ENCODE measurements at regions not wholly inside any gene's neighbourhood (a gene's known extent, or its start where the extent isn't known, plus 50 kb on each side); places are given as distances from the start of the nearest gene placed in this dataset.

GRCh38 chr4:147310312-147310711 lies 170.6 kb upstream of the EDNRA start:
- Mint-ChIP-seq H3K4me3 (ENCODE audit: unreplicated experiment) (no peak overlapping the region), H3K27ac (ENCODE audit: unreplicated experiment) (no peak overlapping the region), H3K9me3 (ENCODE audit: unreplicated experiment) (no peaks in the 10 kb centered on the region), H3K27me3 (ENCODE audit: unreplicated experiment) (peaks cover 1% of the 10 kb centered on the region), H3K4me1 (ENCODE audit: unreplicated experiment) (no peaks in the 10 kb centered on the region), H3K36me3 (ENCODE audit: low read depth, unreplicated experiment) (no peaks in the 10 kb centered on the region)
- TF ChIP-seq CTCF (IDR thresholded peaks at IDR 0.05; ENCODE audit: unreplicated experiment): no peak
- DNase-seq (ENCODE audit: low spot score): no peak

GRCh38 chr4:147311956-147312355 lies 168.9 kb upstream of the EDNRA start:
- H3K4me3 Mint-ChIP-seq (ENCODE audit: unreplicated experiment): no peak overlapping the region
- no peak for DNase-seq (ENCODE audit: low spot score)
- no peak for TF ChIP-seq CTCF (IDR thresholded peaks at IDR 0.05; ENCODE audit: unreplicated experiment)
- H3K4me1 Mint-ChIP-seq (ENCODE audit: unreplicated experiment): no peaks in the 10 kb centered on the region
- H3K9me3 Mint-ChIP-seq (ENCODE audit: unreplicated experiment): no peaks in the 10 kb centered on the region
- no peak overlapping the region for H3K27ac Mint-ChIP-seq (ENCODE audit: unreplicated experiment)
- H3K27me3 Mint-ChIP-seq (ENCODE audit: unreplicated experiment): peaks cover 1% of the 10 kb centered on the region
- no peaks in the 10 kb centered on the region for H3K36me3 Mint-ChIP-seq (ENCODE audit: low read depth, unreplicated experiment)

GRCh38 chr4:147312376-147313046 lies 168.4 kb upstream of the EDNRA start:
- no peak for TF ChIP-seq CTCF (IDR thresholded peaks at IDR 0.05; ENCODE audit: unreplicated experiment)
- no peak overlapping the region for H3K27ac Mint-ChIP-seq (ENCODE audit: unreplicated experiment)
- no peak overlapping the region for H3K4me3 Mint-ChIP-seq (ENCODE audit: unreplicated experiment)
- H3K27me3 Mint-ChIP-seq (ENCODE audit: unreplicated experiment): peaks cover 1% of the 10 kb centered on the region
- H3K9me3 Mint-ChIP-seq (ENCODE audit: unreplicated experiment): no peaks in the 10 kb centered on the region
- no peaks in the 10 kb centered on the region for H3K4me1 Mint-ChIP-seq (ENCODE audit: unreplicated experiment)
- DNase-seq (ENCODE audit: low spot score): no peak
- H3K36me3 Mint-ChIP-seq (ENCODE audit: low read depth, unreplicated experiment): no peaks in the 10 kb centered on the region

- no peaks in the 10 kb centered on the region for H3K4me1 Mint-ChIP-seq (ENCODE audit: unreplicated experiment)
- no peaks in the 10 kb centered on the region for H3K36me3 Mint-ChIP-seq (ENCODE audit: low read depth, unreplicated experiment)
- H3K27ac Mint-ChIP-seq (ENCODE audit: unreplicated experiment): no peak overlapping the region
- H3K9me3 Mint-ChIP-seq (ENCODE audit: unreplicated experiment): no peaks in the 10 kb centered on the region
- H3K4me3 Mint-ChIP-seq (ENCODE audit: unreplicated experiment): no peak overlapping the region
- DNase-seq (ENCODE audit: low spot score): no peak
- TF ChIP-seq CTCF (IDR thresholded peaks at IDR 0.05; ENCODE audit: unreplicated experiment): no peak
- H3K27me3 Mint-ChIP-seq (ENCODE audit: unreplicated experiment): peaks cover 1% of the 10 kb centered on the region
Observed at GRCh38 chr4:147313108-147313507, 167.8 kb upstream of the EDNRA start.

- no peak overlapping the region for H3K27ac Mint-ChIP-seq (ENCODE audit: unreplicated experiment)
- no peaks in the 10 kb centered on the region for H3K4me1 Mint-ChIP-seq (ENCODE audit: unreplicated experiment)
- H3K36me3 Mint-ChIP-seq (ENCODE audit: low read depth, unreplicated experiment): no peaks in the 10 kb centered on the region
- no peak for TF ChIP-seq CTCF (IDR thresholded peaks at IDR 0.05; ENCODE audit: unreplicated experiment)
- no peaks in the 10 kb centered on the region for H3K27me3 Mint-ChIP-seq (ENCODE audit: unreplicated experiment)
- no peaks in the 10 kb centered on the region for H3K9me3 Mint-ChIP-seq (ENCODE audit: unreplicated experiment)
- no peak for DNase-seq (ENCODE audit: low spot score)
- no peak overlapping the region for H3K4me3 Mint-ChIP-seq (ENCODE audit: unreplicated experiment)
Observed at GRCh38 chr4:147318586-147318985, 162.3 kb upstream of the EDNRA start.

Data from endothelial cell (in vitro differentiated cells).